CD4-positive, CD25-positive, alpha-beta regulatory T cell (primary cell): ENCODE measurements at regions not wholly inside any gene's neighbourhood (a gene's known extent, or its start where the extent isn't known, plus 50 kb on each side); places are given as distances from the start of the nearest gene placed in this dataset.

Experiments used
- ATAC-seq, 2 donors: fragments of 150-1000 bp; cut with Tn5 transposase; one replicate each; pipeline ENCODE4 v1.10.0; 2021; ENCODE audit warnings: low read depth in 2 of 2, moderate number of reproducible peaks in 2 of 2, moderate library complexity in 1 of 2
- DNase-seq, 3 donors: peaks; one replicate each; pipeline versions ENCODE4 v3.0.0 to v3.0.0-alpha.2; 2012 to 2022; ENCODE audit warnings: mixed read lengths in 1 of 3
- H3K27ac ChIP-seq: one replicate; pipeline ENCODE4 v1.7.0; 2013; ENCODE audit warnings: mild to moderate bottlenecking, low read length; ENCODE audit not compliant: insufficient read depth, poor library complexity, severe bottlenecking
- H3K27me3 ChIP-seq: one replicate; pipeline ENCODE4 v1.7.0; 2013; ENCODE audit warnings: low read length; ENCODE audit not compliant: control insufficient read depth, insufficient read depth
- H3K36me3 ChIP-seq: one replicate; pipeline ENCODE4 v1.7.0; 2013; ENCODE audit warnings: mild to moderate bottlenecking, low read length, moderate library complexity; ENCODE audit not compliant: control insufficient read depth, insufficient read depth
- H3K4me1 ChIP-seq: 2 replicates; pipeline ENCODE4 v1.7.0; 2013; ENCODE audit warnings: mild to moderate bottlenecking, low read length; ENCODE audit not compliant: insufficient read depth, control insufficient read depth, poor library complexity, severe bottlenecking
- H3K4me3 ChIP-seq: one replicate; pipeline ENCODE4 v1.7.0; 2013; ENCODE audit warnings: low read depth, mild to moderate bottlenecking, low read length, moderate library complexity
- H3K9me3 ChIP-seq, 2 experiments: 1 replicate in 1 of 2; 2 replicates in 1 of 2; pipeline ENCODE4 v1.7.0; 2013; ENCODE audit warnings: low read length in 2 of 2, mild to moderate bottlenecking in 1 of 2, moderate library complexity in 1 of 2; ENCODE audit not compliant: control insufficient read depth in 2 of 2
- H3K27ac Mint-ChIP-seq, 3 donors: one replicate each; pipeline ENCODE4 v1.8.0; 2020 to 2022; ENCODE audit warnings: mild to moderate bottlenecking in 3 of 3, mixed read lengths in 3 of 3, moderate library complexity in 2 of 3
- H3K27me3 Mint-ChIP-seq: one replicate; pipeline ENCODE4 v1.8.0; 2022; ENCODE audit warnings: mild to moderate bottlenecking, mixed read lengths
- H3K36me3 Mint-ChIP-seq: one replicate; pipeline ENCODE4 v1.8.0; 2020; ENCODE audit warnings: mixed read lengths
- H3K4me1 Mint-ChIP-seq, 4 donors: one replicate each; pipeline ENCODE4 v1.8.0; 2020 to 2022; ENCODE audit warnings: mixed read lengths in 4 of 4, mild to moderate bottlenecking in 1 of 4
- H3K4me3 Mint-ChIP-seq, 4 donors: one replicate each; pipeline ENCODE4 v1.8.0; 2020 to 2022; ENCODE audit warnings: mild to moderate bottlenecking in 4 of 4, mixed read lengths in 4 of 4, moderate library complexity in 3 of 4
- H3K9me3 Mint-ChIP-seq, 7 donors: one replicate each; pipeline ENCODE4 v1.8.0; 2020 to 2022; ENCODE audit warnings: mixed read lengths in 7 of 7, mild to moderate bottlenecking in 3 of 7, moderate library complexity in 2 of 7

GRCh38 chr13:78325585-78325984, 277.8 kb downstream of the POU4F1 start:
- no peaks in the 10 kb centered on the region for H3K9me3 ChIP-seq
- no peak overlapping the region for H3K4me3 ChIP-seq
- no peaks in the 10 kb centered on the region for H3K27me3 Mint-ChIP-seq
- H3K4me1 Mint-ChIP-seq, result no peaks in the 10 kb centered on the region
- no peak overlapping the region for H3K27ac Mint-ChIP-seq
- no peaks in the 10 kb centered on the region for H3K36me3 Mint-ChIP-seq
- no peaks in the 10 kb centered on the region for H3K36me3 ChIP-seq
- no peak overlapping the region for H3K27ac ChIP-seq
- no peaks in the 10 kb centered on the region for H3K9me3 Mint-ChIP-seq
- ATAC-seq, result no peak
- H3K4me1 ChIP-seq, result no peaks in the 10 kb centered on the region
- no peaks in the 10 kb centered on the region for H3K27me3 ChIP-seq
- DNase-seq, result no peak
- H3K4me3 Mint-ChIP-seq, result no peak overlapping the region

GRCh38 chr13:78323848-78324247, 279.5 kb downstream of the POU4F1 start:
- no peak for DNase-seq
- Histone ChIP-seq H3K36me3 (no peaks in the 10 kb centered on the region), H3K4me3 (no peak overlapping the region), H3K27me3 (no peaks in the 10 kb centered on the region), H3K4me1 (no peaks in the 10 kb centered on the region), H3K9me3 (no peaks in the 10 kb centered on the region), H3K27ac (no peak overlapping the region)
- Mint-ChIP-seq H3K4me1 (no peaks in the 10 kb centered on the region), H3K27ac (peak overlapping the region in 1 of 3 donors; percentile 28), H3K36me3 (no peaks in the 10 kb centered on the region), H3K27me3 (no peaks in the 10 kb centered on the region), H3K4me3 (no peak overlapping the region), H3K9me3 (no peaks in the 10 kb centered on the region)
- no peak for ATAC-seq

- Mint-ChIP-seq H3K27me3 (no peaks in the 10 kb centered on the region), H3K4me1 (no peaks in the 10 kb centered on the region), H3K27ac (no peak overlapping the region), H3K4me3 (no peak overlapping the region), H3K9me3 (no peaks in the 10 kb centered on the region), H3K36me3 (no peaks in the 10 kb centered on the region)
- ATAC-seq, result no peak
- Histone ChIP-seq H3K36me3 (no peaks in the 10 kb centered on the region), H3K9me3 (no peaks in the 10 kb centered on the region), H3K4me1 (no peaks in the 10 kb centered on the region), H3K27ac (no peak overlapping the region), H3K4me3 (no peak overlapping the region), H3K27me3 (no peaks in the 10 kb centered on the region)
- no peak for DNase-seq
Observed at GRCh38 chr13:78323040-78323439, 280.3 kb downstream of the POU4F1 start.

- no peak overlapping the region for H3K27ac ChIP-seq
- Mint-ChIP-seq H3K9me3 (no peaks in the 10 kb centered on the region), H3K4me1 (no peaks in the 10 kb centered on the region), H3K27me3 (no peaks in the 10 kb centered on the region), H3K27ac (no peak overlapping the region), H3K36me3 (no peaks in the 10 kb centered on the region), H3K4me3 (no peak overlapping the region)
- no peak overlapping the region for H3K4me3 ChIP-seq
- no peaks in the 10 kb centered on the region for H3K9me3 ChIP-seq
- ATAC-seq, result no peak
- DNase-seq, result no peak
- no peaks in the 10 kb centered on the region for H3K36me3 ChIP-seq
- H3K4me1 ChIP-seq, result no peaks in the 10 kb centered on the region
- H3K27me3 ChIP-seq, result no peaks in the 10 kb centered on the region
Observed at GRCh38 chr13:78319101-78319627, 284.2 kb downstream of the POU4F1 start.

GRCh38 chr13:78317030-78317429, 286.3 kb downstream of the POU4F1 start:
- Mint-ChIP-seq H3K9me3 (no peaks in the 10 kb centered on the region), H3K4me3 (no peak overlapping the region), H3K27me3 (no peaks in the 10 kb centered on the region), H3K27ac (no peak overlapping the region), H3K36me3 (no peaks in the 10 kb centered on the region), H3K4me1 (no peaks in the 10 kb centered on the region)
- H3K4me1 ChIP-seq, result no peaks in the 10 kb centered on the region
- ATAC-seq, result no peak
- H3K27me3 ChIP-seq, result no peaks in the 10 kb centered on the region
- no peaks in the 10 kb centered on the region for H3K36me3 ChIP-seq
- H3K27ac ChIP-seq, result no peak overlapping the region
- H3K4me3 ChIP-seq, result no peak overlapping the region
- H3K9me3 ChIP-seq, result no peaks in the 10 kb centered on the region
- DNase-seq, result no peak

GRCh38 chr13:78309497-78310180, 293.7 kb downstream of the POU4F1 start:
- Mint-ChIP-seq H3K36me3 (no peaks in the 10 kb centered on the region), H3K4me3 (no peak overlapping the region), H3K27me3 (no peaks in the 10 kb centered on the region), H3K9me3 (no peaks in the 10 kb centered on the region), H3K27ac (no peak overlapping the region), H3K4me1 (no peaks in the 10 kb centered on the region)
- Histone ChIP-seq H3K4me3 (no peak overlapping the region), H3K27ac (no peak overlapping the region), H3K9me3 (no peaks in the 10 kb centered on the region), H3K4me1 (no peaks in the 10 kb centered on the region), H3K36me3 (no peaks in the 10 kb centered on the region), H3K27me3 (no peaks in the 10 kb centered on the region)
- ATAC-seq (no peak), DNase-seq (no peak)

- Mint-ChIP-seq H3K27me3 (no peaks in the 10 kb centered on the region), H3K4me1 (no peaks in the 10 kb centered on the region), H3K27ac (no peak overlapping the region), H3K9me3 (no peaks in the 10 kb centered on the region), H3K36me3 (no peaks in the 10 kb centered on the region), H3K4me3 (no peak overlapping the region)
- Histone ChIP-seq H3K36me3 (no peaks in the 10 kb centered on the region), H3K27ac (no peak overlapping the region), H3K27me3 (no peaks in the 10 kb centered on the region), H3K4me1 (no peaks in the 10 kb centered on the region), H3K9me3 (no peaks in the 10 kb centered on the region), H3K4me3 (no peak overlapping the region)
- no peak for DNase-seq
- no peak for ATAC-seq
Observed at GRCh38 chr13:78306519-78307206, 296.7 kb downstream of the POU4F1 start.

GRCh38 chr13:78305171-78305570, 298.2 kb downstream of the POU4F1 start:
- no peaks in the 10 kb centered on the region for H3K4me1 Mint-ChIP-seq
- Histone ChIP-seq H3K36me3 (no peaks in the 10 kb centered on the region), H3K4me3 (no peak overlapping the region), H3K4me1 (no peaks in the 10 kb centered on the region), H3K27ac (no peak overlapping the region), H3K27me3 (no peaks in the 10 kb centered on the region), H3K9me3 (no peaks in the 10 kb centered on the region)
- H3K4me3 Mint-ChIP-seq, result no peak overlapping the region
- H3K27ac Mint-ChIP-seq, result no peak overlapping the region
- H3K36me3 Mint-ChIP-seq, result no peaks in the 10 kb centered on the region
- no peaks in the 10 kb centered on the region for H3K27me3 Mint-ChIP-seq
- DNase-seq (no peak), ATAC-seq (no peak)
- no peaks in the 10 kb centered on the region for H3K9me3 Mint-ChIP-seq
